CD14-positive monocyte (primary cell): ENCODE measurements at regions not wholly inside any gene's neighbourhood (a gene's known extent, or its start where the extent isn't known, plus 50 kb on each side); places are given as distances from the start of the nearest gene placed in this dataset.

Source experiments
- DNase-seq, 3 donors: peaks; one replicate each; pipeline ENCODE4 v3.0.0-alpha.2; 2011 to 2022
- H2AFZ ChIP-seq: 2 replicates; pipeline ENCODE4 v1.6.0; 2012; ENCODE audit warnings: mild to moderate bottlenecking, low read depth, low read length, inconsistent platforms; ENCODE audit not compliant: insufficient read depth, poor library complexity, severe bottlenecking
- H3K27ac ChIP-seq, 2 donors: 1 replicate in 1 of 2; 2 replicates in 1 of 2; pipeline ENCODE4 v1.5.1; 2012 to 2013; ENCODE audit warnings: low read length in 2 of 2, control low read depth in 1 of 2, inconsistent platforms in 1 of 2, low read depth in 1 of 2, mild to moderate bottlenecking in 1 of 2
- H3K27me3 ChIP-seq, 2 donors: one replicate each; pipeline versions ENCODE4 v1.6.0 to v1.6.1; 2011 to 2013; ENCODE audit warnings: low read length in 2 of 2; ENCODE audit not compliant: control insufficient read depth in 2 of 2, insufficient read depth in 2 of 2
- H3K36me3 ChIP-seq, 2 donors: replicated peaks in 1 of 2; 1 replicate in 1 of 2; 2 replicates in 1 of 2; pipeline versions ENCODE4 v1.5.1 to v1.6.1; 2012 to 2013; ENCODE audit warnings: low read length in 2 of 2, control low read depth in 1 of 2, inconsistent platforms in 1 of 2, mild to moderate bottlenecking in 1 of 2; ENCODE audit not compliant: insufficient read depth in 2 of 2, control insufficient read depth in 1 of 2
- H3K4me1 ChIP-seq, 2 donors: 1 replicate in 1 of 2; 2 replicates in 1 of 2; pipeline versions ENCODE4 v1.5.1 to v1.6.1; 2012 to 2013; ENCODE audit warnings: low read length in 2 of 2, control low read depth in 1 of 2, inconsistent platforms in 1 of 2, mild to moderate bottlenecking in 1 of 2, moderate library complexity in 1 of 2; ENCODE audit not compliant: insufficient read depth in 2 of 2, control insufficient read depth in 1 of 2
- H3K4me2 ChIP-seq: replicated peaks from 2 replicates; pipeline ENCODE3; 2012; ENCODE audit warnings: low read length, moderate library complexity, mild to moderate bottlenecking; ENCODE audit not compliant: poor library complexity, severe bottlenecking; ENCODE audit errors: extremely low read depth
- H3K4me3 ChIP-seq, 3 experiments: fragments of 200-600 bp in 1 of 3; sonication (generic) in 1 of 3; replicated peaks in 1 of 3; 1 replicate in 2 of 3; 2 replicates in 1 of 3; pipeline ENCODE4 v1.5.1; 2011 to 2013; ENCODE audit warnings: low read length in 3 of 3, mild to moderate bottlenecking in 3 of 3, control low read depth in 2 of 3, low read depth in 2 of 3, inconsistent platforms in 1 of 3, moderate library complexity in 1 of 3
- H3K79me2 ChIP-seq: 2 replicates; pipeline ENCODE4 v1.6.0; 2012; ENCODE audit warnings: mild to moderate bottlenecking, control low read depth, inconsistent platforms, low read length, moderate library complexity; ENCODE audit not compliant: insufficient read depth
- H3K9ac ChIP-seq: 2 replicates; pipeline ENCODE4 v1.6.0; 2017; ENCODE audit warnings: low read length, mild to moderate bottlenecking; ENCODE audit not compliant: insufficient read depth, poor library complexity, severe bottlenecking
- H3K9me3 ChIP-seq, 2 donors: replicated peaks in 1 of 2; 1 replicate in 1 of 2; 2 replicates in 1 of 2; pipeline versions ENCODE4 v1.5.1 to v1.6.1; 2012 to 2013; ENCODE audit warnings: low read length in 2 of 2, control low read depth in 1 of 2; ENCODE audit not compliant: control insufficient read depth in 1 of 2, insufficient read depth in 1 of 2
- H4K20me1 ChIP-seq: 2 replicates; pipeline ENCODE4 v1.6.0; 2012; ENCODE audit warnings: mild to moderate bottlenecking, low read length, control low read depth, moderate library complexity; ENCODE audit not compliant: insufficient read depth
- H3K27ac Mint-ChIP-seq, 7 donors: one replicate each; pipeline ENCODE4 v1.8.0; 2020; ENCODE audit warnings: mild to moderate bottlenecking in 7 of 7, mixed read lengths in 7 of 7, moderate library complexity in 6 of 7, inconsistent platforms in 2 of 7
- H3K27me3 Mint-ChIP-seq, 3 donors: one replicate each; pipeline ENCODE4 v1.8.0; 2021 to 2022; ENCODE audit warnings: low read depth in 3 of 3, mild to moderate bottlenecking in 3 of 3, mixed read lengths in 3 of 3, moderate library complexity in 3 of 3, inconsistent platforms in 1 of 3
- H3K36me3 Mint-ChIP-seq, 2 donors: one replicate each; pipeline ENCODE4 v1.8.0; 2020; ENCODE audit warnings: mixed read lengths in 2 of 2, inconsistent platforms in 1 of 2, mild to moderate bottlenecking in 1 of 2
- H3K4me1 Mint-ChIP-seq: one replicate; pipeline ENCODE4 v1.8.0; 2020; ENCODE audit warnings: mild to moderate bottlenecking, mixed read lengths
- H3K4me3 Mint-ChIP-seq, 2 donors: one replicate each; pipeline ENCODE4 v1.8.0; 2020; ENCODE audit warnings: mild to moderate bottlenecking in 2 of 2, mixed read lengths in 2 of 2, moderate library complexity in 1 of 2
- H3K9me3 Mint-ChIP-seq, 7 donors: one replicate each; pipeline ENCODE4 v1.8.0; 2020 to 2022; ENCODE audit warnings: mixed read lengths in 7 of 7, mild to moderate bottlenecking in 6 of 7, moderate library complexity in 6 of 7, inconsistent platforms in 2 of 7
- CTCF ChIP-seq: fragments of 200-600 bp; IDR thresholded peaks from one replicate; pipeline ENCODE4 v1.8.0; 2022; ENCODE audit warnings: antibody characterized with exemption, mild to moderate bottlenecking
- WGBS: methylation state at CpG from one replicate; pipeline ENCODE4 v1.1.5; 2013; ENCODE audit warnings: missing lambda C conversion rate; ENCODE audit not compliant: insufficient coverage; 5-methylcytosine and 5-hydroxymethylcytosine counted together
- intact Hi-C, 2 donors: fragments of 100-400 bp; cut with micrococcal nuclease; formaldehyde crosslinking; loops; one replicate each; pipeline versions ENCODE4 v1.15.0 to v1.15.1; 2023

DNA sequence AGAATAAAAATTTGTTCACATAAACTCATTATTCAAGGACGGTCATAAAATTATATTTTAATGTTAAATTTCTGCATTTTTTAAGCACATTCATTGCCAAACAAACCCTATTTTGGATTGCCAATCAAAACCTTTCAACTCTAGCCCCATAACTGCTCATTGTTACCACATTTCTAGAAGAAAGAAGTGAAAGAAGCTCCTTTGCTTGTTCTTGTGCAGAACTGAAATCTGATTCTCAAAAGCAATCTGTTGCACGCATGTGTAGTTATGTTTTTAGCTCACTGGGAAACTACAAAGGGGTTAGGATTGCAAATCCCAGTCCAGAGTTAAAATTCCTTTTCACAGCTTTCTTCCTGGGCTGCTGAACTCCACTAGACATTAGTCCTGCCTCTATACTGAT lies 109.5 kb upstream of the MIR17HG start:
- no CpG with 5 or more reads among the region's 2 CpGs for WGBS
- no peak overlapping the region for H3K27ac ChIP-seq
- no peaks in the 10 kb centered on the region for H3K36me3 Mint-ChIP-seq
- H3K36me3 ChIP-seq = no peaks in the 10 kb centered on the region
- no peak overlapping the region for H3K9ac ChIP-seq
- no peaks in the 10 kb centered on the region for H3K27me3 ChIP-seq
- H3K4me2 ChIP-seq = no peak overlapping the region
- no peak overlapping the region for H2AFZ ChIP-seq
- no peak overlapping the region for H3K27ac Mint-ChIP-seq
- peaks cover 0 to 4% of the 10 kb centered on the region in 2 donors for H3K9me3 ChIP-seq
- H3K4me1 Mint-ChIP-seq = peaks cover 8% of the 10 kb centered on the region
- H4K20me1 ChIP-seq = no peaks in the 10 kb centered on the region
- H3K4me1 ChIP-seq = peaks cover 0 to 3% of the 10 kb centered on the region in 2 donors
- H3K9me3 Mint-ChIP-seq = peaks cover 0 to 5% (median 3%) of the 10 kb centered on the region in 7 donors
- no peak for DNase-seq
- no peaks in the 10 kb centered on the region for H3K79me2 ChIP-seq
- no peak overlapping the region for H3K4me3 Mint-ChIP-seq
- H3K27me3 Mint-ChIP-seq = no peaks in the 10 kb centered on the region
- H3K4me3 ChIP-seq = no peak overlapping the region
- intact Hi-C loops = no loop called here
- TF ChIP-seq CTCF = no peak

GRCh38 chr13:91240341-91240740 lies 107.1 kb upstream of the MIR17HG start:
- no peak for DNase-seq
- Histone ChIP-seq H3K36me3 (no peaks in the 10 kb centered on the region), H3K9me3 (peaks cover 0 to 4% of the 10 kb centered on the region in 2 donors), H2AFZ (no peak overlapping the region), H3K4me3 (no peak overlapping the region), H3K4me1 (peaks cover 0 to 3% of the 10 kb centered on the region in 2 donors), H3K79me2 (no peaks in the 10 kb centered on the region), H4K20me1 (no peaks in the 10 kb centered on the region), H3K27me3 (no peaks in the 10 kb centered on the region), H3K27ac (no peak overlapping the region), H3K9ac (no peak overlapping the region), H3K4me2 (no peak overlapping the region)
- peaks cover 0 to 2% (median 0%) of the 10 kb centered on the region in 3 donors for H3K27me3 Mint-ChIP-seq
- no peak overlapping the region for H3K27ac Mint-ChIP-seq
- intact Hi-C loops = no loop called here
- TF ChIP-seq CTCF = no peak
- no CpG with 5 or more reads among the region's 1 CpG for WGBS
- no peaks in the 10 kb centered on the region for H3K36me3 Mint-ChIP-seq
- peaks cover 0 to 5% (median 3%) of the 10 kb centered on the region in 7 donors for H3K9me3 Mint-ChIP-seq
- H3K4me3 Mint-ChIP-seq = no peak overlapping the region
- H3K4me1 Mint-ChIP-seq = peaks cover 8% of the 10 kb centered on the region
